Mucosa of descending colon (tissue), 3 donors: ENCODE measurements at regions not wholly inside any gene's neighbourhood (a gene's known extent, or its start where the extent isn't known, plus 50 kb on each side); places are given as distances from the start of the nearest gene placed in this dataset.

Experiments used
- ATAC-seq: fragments of 200-7000 bp; cut with Tn5 transposase; one replicate; pipeline ENCODE4 v1.9.1; 2020; ENCODE audit warnings: mild to moderate bottlenecking, moderate library complexity
- DNase-seq, 3 donors: peaks; one replicate each; pipeline ENCODE4 v3.0.0-alpha.2; 2020
- H3K36me3 ChIP-seq: fragments of 200-600 bp; one replicate; pipeline ENCODE4 v1.8.0; 2021; ENCODE audit warnings: low read depth, mild to moderate bottlenecking
- H3K4me1 ChIP-seq: fragments of 200-600 bp; one replicate; pipeline ENCODE4 v1.8.0; 2021; ENCODE audit warnings: low read depth, mild to moderate bottlenecking
- H3K4me3 ChIP-seq: fragments of 200-600 bp; one replicate; pipeline ENCODE4 v1.8.0; 2021; ENCODE audit warnings: mild to moderate bottlenecking
- H3K9me3 ChIP-seq: fragments of 200-600 bp; one replicate; pipeline ENCODE4 v1.8.0; 2021; ENCODE audit warnings: mild to moderate bottlenecking
- intact Hi-C, 2 donors: fragments of 100-400 bp; cut with DNase I in 1 of 2; cut with micrococcal nuclease in 1 of 2; formaldehyde crosslinking; loops; one replicate each; pipeline versions ENCODE4 v1.11.0 to v1.11.1; 2022; cut with DNase I, micrococcal nuclease
- TF ChIP-seq, protein P1 (sequence below): fragments of 200-600 bp; IDR thresholded peaks from one replicate; pipeline ENCODE4 v1.8.0; 2022; ENCODE audit warnings: antibody characterized with exemption, mild to moderate bottlenecking
- donor health status: DM: no; HTN: no; CAD: no; lungs with moderate emphysema.
- donor health status: DM: no; HTN: no; CAD: no.
- donor health status: DM: no; HTN: yes; CAD: no.

DNA sequence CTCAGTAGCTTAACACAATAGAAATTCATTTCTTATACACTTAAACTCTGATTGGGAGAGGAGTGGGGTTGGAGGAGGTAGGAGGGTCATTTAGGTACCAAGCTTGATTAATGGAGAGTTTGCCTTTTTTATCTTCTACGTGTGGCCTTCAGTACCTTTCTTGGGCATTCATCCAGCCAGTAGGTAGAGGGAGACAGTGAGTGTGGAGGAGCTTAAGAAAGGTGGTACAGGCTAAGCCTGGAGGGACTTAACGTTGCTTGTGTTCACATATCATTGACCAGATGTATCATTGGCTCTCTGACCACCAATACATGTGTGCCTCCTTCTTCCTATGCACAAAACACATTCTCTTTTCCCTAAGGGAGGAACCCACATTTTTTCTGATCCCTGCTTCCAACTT is 232.9 kb upstream of the CRY1 start:
- intact Hi-C loops, result no loop called here
- DNase-seq (no peak), ATAC-seq (no peak)
- TF ChIP-seq, protein P1, sequence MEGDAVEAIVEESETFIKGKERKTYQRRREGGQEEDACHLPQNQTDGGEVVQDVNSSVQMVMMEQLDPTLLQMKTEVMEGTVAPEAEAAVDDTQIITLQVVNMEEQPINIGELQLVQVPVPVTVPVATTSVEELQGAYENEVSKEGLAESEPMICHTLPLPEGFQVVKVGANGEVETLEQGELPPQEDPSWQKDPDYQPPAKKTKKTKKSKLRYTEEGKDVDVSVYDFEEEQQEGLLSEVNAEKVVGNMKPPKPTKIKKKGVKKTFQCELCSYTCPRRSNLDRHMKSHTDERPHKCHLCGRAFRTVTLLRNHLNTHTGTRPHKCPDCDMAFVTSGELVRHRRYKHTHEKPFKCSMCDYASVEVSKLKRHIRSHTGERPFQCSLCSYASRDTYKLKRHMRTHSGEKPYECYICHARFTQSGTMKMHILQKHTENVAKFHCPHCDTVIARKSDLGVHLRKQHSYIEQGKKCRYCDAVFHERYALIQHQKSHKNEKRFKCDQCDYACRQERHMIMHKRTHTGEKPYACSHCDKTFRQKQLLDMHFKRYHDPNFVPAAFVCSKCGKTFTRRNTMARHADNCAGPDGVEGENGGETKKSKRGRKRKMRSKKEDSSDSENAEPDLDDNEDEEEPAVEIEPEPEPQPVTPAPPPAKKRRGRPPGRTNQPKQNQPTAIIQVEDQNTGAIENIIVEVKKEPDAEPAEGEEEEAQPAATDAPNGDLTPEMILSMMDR, result no peak
- Histone ChIP-seq H3K36me3 (no peaks in the 10 kb centered on the region), H3K9me3 (no peaks in the 10 kb centered on the region), H3K4me3 (no peak overlapping the region), H3K4me1 (peaks cover 3% of the 10 kb centered on the region)

DNA sequence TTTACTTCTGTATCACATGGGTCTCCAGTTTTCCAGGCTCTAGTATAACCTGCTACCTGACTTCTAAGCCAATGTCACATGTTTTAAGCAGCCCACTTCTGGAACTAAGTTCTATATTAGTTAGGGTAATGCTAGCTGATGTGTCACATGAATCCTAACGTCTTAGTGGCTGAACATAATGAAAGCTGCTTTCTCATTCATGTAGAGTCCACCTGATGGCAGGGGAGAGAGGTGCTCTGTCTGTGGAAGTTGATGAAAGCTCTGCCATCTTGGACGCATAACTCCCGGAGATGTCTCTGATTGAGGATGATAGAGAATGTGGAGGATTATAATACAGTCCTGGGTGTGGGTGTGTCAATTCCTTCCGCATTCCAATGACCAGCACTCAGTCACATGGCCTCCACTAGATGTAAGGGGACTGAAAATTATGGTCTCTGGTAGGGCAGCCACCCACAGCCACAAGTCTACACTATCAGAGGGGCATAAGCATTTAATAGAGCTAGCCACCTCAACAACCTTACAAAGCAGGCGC is 234.4 kb upstream of the CRY1 start:
- ATAC-seq, result no peak
- DNase-seq, result no peak
- Histone ChIP-seq H3K9me3 (no peaks in the 10 kb centered on the region), H3K4me1 (no peaks in the 10 kb centered on the region), H3K4me3 (no peak overlapping the region), H3K36me3 (no peaks in the 10 kb centered on the region)
- TF ChIP-seq, protein P1, result no peak
- intact Hi-C loops, result no loop called here

DNA sequence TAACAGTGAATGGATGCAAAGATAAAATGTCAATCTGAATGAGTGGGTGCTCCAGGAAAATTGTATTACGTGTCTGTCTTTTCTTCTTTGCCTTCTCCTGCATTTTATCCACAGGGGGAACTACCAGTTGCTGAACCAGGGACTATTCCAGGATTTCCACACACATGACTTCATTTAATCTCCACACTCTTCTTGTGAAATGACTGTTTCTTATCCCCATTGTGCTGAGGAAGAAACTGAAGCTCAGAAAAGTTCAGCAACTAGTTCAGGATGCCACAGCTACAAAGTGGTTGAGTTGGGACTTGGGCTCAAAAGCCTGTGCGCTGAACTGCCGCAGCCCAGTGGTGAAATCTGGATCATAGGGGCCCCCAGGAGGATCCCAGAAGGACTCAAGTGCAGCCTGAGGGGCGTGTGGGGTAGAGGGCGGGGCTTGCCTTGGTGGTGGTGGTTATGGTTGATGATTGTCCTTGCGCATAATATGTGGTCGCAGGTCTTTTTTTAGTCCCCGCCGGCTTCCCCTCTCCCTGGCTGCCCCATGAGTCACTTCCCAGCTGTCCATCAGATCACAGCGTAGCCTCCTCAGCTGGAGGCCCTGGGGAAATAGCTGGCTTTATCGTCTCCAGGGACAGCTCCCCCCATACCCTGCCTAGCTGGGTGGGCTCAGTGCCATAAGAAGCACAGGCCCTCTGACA is 235.2 kb upstream of the CRY1 start:
- H3K36me3 ChIP-seq, result no peaks in the 10 kb centered on the region
- DNase-seq (no peak), ATAC-seq (no peak)
- no peaks in the 10 kb centered on the region for H3K4me1 ChIP-seq
- H3K4me3 ChIP-seq, result no peak overlapping the region
- TF ChIP-seq, protein P1, result no peak
- no peaks in the 10 kb centered on the region for H3K9me3 ChIP-seq
- intact Hi-C loops, result no loop called here

DNA sequence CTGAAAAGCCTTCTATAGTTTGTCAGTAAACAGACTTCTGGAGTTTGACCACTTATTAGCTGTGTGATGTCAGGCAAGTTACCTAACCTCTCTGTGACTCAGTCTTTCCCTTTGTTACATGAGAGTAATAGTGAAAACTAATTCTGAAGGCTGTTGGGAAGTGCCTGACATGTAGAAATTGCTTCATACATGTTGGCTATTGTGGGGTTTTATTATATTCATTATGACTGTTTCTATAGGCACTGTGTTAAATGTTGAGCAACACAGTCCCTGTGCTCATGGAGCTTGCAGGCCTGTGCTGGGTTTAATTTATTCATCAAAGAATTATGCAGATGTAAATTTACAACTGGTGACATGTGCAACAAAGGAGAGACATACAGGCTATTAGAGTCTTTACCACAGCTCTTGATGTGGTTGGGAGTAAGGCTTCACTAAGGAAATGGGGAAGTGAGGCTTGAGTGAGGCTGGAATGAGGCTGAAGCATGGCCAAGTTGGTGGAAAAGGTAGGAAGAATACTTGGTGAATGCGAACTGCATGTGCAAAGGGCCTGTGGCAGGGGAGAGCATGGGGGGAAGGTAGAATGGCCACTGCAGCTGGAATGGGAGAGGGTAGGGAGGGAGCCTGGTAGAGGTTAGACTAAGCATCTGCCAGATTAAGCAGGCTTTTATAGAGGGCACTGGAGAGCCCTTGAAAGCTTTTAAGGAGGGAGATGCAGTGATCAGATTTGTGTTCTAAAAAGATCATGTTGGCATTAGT is 236.4 kb upstream of the CRY1 start:
- no peak for DNase-seq
- Histone ChIP-seq H3K4me3 (no peak overlapping the region), H3K9me3 (no peaks in the 10 kb centered on the region), H3K36me3 (no peaks in the 10 kb centered on the region), H3K4me1 (no peaks in the 10 kb centered on the region)
- no peak for ATAC-seq
- TF ChIP-seq, protein P1, result no peak
- intact Hi-C loops, result no loop called here

DNA sequence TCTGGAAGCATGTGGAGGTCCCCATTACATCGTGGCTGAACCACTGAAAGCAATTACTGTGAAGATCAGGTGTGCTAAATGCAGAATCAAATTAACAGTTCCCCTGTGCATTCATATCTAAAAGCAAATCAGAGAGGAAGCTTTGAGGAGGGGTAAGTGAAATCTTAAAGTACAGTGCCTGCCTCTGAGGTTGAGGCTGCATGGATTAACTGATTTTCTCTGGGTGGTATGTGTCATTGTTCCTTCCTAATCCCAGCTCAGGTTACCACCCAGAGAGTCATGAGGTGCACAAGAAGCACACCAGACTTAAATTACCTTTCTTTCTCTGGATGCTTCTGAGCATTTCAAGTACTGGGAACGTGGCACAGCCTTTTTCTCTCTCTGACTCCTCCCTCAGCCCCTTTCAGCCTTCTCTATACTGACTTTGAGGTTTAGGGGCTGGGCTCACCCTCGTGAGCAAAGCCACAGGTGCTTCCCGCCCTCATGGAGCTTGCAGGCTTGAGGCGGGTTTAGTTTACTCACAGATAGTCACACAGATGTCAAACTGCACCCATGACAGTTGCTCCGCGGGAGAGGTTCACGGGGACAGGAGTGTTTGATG is 237.6 kb upstream of the CRY1 start:
- H3K36me3 ChIP-seq, result no peaks in the 10 kb centered on the region
- no peaks in the 10 kb centered on the region for H3K9me3 ChIP-seq
- TF ChIP-seq, protein P1, result no peak
- no peak for DNase-seq
- no peaks in the 10 kb centered on the region for H3K4me1 ChIP-seq
- ATAC-seq, result no peak
- no peak overlapping the region for H3K4me3 ChIP-seq
- intact Hi-C loops, result no loop called here
